CD4-positive, alpha-beta T cell treated with Interleukin-17A for 1 hour (primary cell): ENCODE measurements at regions not wholly inside any gene's neighbourhood (a gene's known extent, or its start where the extent isn't known, plus 50 kb on each side); places are given as distances from the start of the nearest gene placed in this dataset.

Experiments
- DNase-seq: peaks from one replicate; pipeline ENCODE4 v3.0.0-alpha.2; 2020

DNA sequence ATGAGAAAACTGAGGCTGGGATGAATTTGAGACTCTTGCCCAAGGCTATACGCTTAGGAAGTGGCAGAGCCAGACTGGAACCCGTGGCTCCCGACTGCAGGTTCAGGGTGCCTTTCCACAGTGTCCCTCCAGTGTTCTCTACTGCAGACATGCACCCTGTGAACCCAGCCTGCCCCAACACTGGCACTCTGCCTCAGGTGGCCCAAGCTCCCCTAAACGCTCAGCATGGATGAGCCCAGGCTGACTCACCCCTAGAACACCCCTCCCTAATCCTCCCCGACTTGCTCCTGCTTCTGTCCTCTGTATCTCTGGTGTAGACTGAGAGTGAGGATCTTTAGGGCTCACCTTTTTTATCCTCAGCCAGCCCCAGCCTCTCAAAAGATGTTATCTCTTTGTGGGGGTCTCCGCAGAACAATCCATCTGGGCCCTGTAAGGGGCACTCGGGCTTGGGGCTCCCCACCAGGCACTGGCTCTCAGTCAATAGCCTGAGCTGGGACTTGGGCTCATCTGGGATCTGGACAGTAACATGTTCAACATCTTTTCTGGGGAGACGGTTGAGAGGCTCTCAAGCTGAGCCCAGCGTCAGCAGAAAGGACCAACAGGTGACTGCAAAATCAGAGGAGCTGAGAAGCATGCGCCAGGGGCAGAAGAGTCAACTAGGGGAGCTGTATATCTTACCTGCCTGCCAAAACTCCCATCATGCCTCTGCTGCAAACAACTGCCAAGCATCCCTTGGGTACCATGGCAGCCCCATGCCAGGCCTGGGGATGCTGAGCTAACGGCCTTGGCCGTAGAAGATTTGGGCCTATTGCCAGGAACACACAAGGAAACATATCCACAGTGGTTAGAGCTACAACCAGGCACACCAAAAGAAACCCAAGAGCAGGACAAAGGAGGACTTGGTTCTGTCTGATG is 176.2 kb downstream of the BUD13 start:
- no peak for DNase-seq

DNA sequence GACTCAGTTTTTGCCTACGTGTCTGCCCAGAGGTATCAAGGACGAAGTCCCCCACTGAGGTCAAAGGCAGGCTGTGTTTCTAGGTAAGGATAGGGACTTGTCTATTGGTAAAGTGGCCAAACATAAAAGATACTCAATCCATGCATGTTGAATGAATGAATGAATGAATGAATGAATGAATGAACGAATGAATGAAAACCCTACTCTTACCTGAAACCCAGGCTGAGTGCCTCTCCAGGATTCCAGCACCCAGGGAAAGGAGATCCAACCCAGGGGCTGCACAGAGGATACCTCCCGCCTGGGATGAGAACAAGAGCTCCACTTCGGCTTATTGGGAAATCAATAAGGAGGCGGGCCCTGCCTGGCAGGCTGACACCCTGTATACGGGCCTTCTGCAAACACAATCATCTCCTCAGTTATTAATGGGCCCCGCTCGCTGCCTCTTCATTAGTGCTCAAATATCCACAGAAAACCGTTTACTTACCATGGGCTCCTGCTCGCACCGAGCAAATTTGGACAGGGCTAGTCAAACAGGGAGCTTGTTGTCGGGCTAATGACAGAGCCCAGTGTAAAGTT is 177.4 kb downstream of the BUD13 start:
- DNase-seq = no peak

DNA sequence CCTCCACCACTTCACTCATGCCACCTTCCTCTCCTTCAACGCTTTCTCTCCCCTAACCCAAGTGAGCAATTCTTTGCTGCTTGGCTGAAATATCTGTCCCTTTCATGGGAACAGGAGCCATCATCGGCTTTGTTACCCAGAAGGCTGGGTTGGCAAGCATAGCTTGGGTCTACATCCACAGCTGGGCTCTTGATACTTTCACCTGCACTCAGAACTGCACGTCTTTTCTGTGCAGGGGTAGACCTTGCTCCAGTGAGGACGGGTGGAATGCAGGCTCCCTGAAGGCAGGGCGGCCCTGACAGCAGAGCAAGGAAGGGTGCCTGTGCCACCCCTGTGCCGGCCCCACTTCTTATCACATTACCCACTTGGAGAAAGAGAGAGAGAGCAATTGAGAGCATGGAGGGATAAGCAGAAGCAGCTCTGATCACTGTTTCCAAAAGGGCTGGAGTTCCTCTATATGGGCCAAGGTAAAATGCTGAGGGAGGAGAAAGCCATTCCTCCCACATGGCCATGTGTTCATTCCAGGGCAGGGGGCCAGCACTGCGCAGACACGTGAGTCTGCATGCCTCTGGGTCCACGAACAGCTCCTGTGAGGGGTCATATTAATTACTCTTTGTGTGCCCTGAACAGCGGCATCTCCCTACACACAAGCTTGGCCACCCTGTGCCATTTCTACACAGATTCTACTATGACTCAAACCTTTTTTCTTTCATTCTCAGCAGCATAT is 181.8 kb downstream of the BUD13 start:
- DNase-seq = no peak

DNA sequence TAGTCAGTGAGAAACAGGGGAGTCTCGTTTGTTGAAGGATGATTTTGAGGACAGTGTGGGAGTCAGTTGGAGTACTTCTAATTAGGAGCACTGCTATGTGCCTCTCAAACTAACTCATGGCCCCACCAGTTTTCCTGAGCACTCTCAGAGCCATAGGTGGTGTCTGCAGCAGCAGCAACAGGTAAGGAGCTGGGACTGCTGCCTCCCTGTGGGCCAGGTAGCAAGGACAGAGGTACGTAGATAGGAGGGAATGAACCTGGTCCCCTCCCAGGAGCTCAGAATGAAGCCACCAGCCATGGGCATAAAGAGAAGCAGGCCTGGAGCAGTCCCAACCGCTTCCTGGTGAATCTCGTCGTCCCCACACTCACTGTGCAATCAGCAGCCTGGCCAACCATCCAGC is 183.4 kb downstream of the BUD13 start:
- DNase-seq = no peak

DNA sequence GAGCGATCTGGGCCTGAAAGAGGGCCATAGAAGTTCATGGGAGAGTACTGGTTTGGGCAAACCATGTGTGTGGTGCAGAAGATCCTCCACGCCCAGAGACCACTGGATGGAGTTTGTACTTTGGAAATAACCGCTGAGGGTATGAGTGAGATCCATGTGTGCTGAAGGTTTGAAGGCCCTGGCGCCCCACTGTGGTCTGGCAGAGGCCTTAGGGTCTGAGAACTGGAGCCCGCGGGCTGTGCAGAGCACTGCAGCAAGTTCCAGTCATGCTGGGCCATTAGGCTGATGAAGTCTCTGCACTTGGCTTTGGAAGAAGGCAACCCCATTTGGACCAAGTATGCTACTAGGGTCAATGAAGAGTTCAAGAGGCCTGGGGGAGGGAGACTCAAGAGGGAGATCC is 186.4 kb downstream of the BUD13 start:
- no peak for DNase-seq

DNA sequence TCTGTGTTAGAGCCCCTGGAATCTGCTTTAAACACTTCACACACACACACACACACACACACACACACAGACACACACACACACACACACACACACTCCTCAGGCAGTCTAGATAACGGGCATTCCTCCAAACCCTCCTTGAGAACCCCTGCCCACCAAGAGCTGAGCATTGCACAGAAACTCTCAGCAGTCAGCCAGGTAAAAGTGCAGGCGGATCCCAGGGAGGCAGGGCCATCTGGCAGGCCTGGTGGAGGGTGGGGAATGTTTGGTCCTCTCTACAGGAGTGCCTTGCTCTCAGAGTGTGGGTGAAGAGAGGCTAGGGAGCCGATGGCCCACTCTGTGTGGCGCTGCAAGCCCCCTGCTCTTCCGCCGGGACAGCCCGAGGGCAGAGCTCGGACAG is 190.2 kb downstream of the BUD13 start:
- DNase-seq = no peak

DNA sequence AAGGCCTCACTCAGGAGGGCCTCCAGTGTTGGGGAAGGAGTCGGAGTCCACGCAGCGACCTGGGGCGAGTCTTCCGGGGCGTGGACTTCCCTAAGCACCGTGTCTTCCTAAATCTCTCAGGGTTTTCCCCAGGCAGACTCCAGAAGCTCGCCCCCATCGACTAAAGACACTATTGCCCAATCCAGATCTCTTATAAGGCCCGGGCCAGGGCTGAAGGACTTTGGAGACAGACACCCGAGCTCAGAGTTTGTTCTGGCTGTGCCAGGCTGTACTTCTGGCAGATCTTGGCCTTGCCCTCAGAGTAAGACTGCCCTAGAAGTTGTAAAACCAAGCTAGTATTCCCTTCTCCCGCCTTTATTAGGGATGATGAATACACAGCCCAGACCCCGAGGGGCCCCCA is 191.4 kb downstream of the BUD13 start:
- no peak for DNase-seq

DNA sequence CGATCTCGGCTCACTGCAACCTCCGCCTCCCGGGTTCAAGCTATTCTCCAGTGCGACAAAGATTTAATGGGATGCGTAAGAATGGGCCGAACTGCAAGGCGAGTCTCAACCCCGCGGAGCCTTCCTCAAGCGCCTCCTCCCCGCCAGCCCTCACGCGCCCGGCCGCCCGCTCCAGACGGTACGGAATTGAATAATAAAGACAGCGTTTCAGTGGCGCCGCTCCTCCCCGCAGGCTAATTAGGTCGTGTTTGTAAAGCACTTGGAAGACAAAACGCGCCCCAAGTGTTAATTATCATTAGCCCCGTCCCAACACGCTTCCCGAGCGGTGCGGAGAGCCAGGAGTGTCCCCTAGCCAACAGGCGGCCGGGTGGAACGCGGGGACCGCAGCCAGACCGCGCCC is 192.0 kb downstream of the BUD13 start:
- no peak for DNase-seq

DNA sequence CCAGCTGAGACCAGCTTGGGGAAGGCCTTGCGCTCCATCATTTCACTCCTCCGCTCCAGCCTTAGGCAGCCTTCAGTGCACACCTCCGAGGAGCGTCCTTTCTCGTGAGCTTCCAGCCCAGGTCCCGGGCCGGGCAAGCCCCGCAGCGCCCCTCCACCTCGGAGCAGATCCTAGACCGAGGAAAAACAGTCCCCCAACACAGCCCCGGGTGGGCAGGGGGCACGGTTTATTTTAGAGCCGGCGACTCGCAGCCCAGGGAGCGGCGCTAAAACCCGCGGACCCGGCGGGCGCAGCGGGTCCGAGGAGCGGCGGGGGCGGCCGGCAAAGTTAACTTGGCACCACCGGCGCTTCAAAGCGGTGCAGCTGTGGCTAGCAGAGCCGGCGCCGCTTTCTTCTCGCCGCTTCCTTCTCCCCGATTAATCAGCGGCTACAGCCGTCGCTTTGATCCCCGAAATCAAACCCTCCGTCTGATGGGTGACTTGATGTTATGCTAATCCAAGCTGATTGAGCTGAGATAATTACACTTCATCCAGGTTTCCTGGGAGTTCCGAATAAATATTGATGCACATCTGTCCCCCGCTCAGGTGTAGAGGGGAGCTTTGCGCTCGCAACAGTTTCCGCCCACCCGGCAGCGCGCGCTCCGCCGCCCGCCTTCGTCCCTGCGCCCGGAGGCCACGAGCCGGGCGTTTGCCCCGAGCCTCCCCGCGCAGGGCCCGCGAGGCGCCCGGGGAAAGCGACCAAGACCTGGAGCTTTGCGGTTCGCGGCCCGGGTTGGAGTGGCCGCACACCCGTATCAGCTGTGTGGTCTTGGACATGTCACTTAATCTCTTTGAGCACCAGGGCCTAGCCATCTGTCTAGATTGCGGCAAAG is 192.7 kb downstream of the BUD13 start:
- DNase-seq = no peak

DNA sequence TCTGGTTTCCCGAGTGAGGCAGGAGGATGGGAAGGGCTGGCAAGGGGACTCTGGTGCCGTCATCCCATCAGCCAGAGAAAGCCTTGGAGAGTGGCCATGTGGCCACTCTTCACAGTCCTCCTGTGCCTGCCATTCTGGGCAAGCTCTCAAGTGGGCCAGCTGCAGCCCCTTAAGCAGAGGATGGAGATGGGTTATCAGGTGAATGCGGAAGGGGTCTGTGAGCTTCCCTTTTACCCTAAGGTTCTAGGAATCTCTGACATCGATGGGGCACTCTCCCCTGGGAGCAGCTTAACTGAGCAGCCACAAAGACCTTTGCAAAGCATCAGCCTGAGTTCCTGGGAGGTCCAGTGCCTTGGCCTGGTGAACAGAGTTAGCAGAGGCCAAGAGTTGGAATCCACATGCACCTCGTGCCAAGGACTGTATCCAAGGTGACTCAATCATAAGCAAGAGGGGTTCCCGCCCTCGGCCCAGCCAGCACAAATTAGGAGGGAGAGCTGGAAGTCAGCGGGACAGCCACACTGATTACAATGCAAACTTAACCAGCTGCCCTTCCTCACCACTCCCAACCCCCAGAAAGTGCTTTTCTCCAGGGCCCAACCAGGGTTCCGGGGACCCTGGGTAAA is 193.6 kb downstream of the BUD13 start:
- DNase-seq = no peak

DNA sequence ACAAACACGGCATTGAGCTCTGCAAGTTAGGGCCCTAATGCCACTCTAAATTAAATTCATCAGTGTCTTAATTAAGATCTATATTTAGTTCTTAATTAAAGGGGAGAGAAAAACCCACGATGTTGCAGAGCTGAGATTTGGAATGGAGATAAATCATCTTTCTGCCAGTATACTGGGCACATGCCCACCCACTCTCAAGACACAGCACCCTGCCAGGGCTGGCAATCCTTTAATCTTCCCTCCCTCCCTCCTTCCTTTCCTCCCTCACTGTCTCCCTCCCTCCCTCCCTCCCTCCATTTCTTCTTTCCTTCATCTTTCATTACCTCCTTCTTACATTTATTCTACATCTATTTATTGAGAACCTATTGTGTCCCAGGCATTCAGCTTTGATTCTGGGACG is 194.8 kb downstream of the BUD13 start:
- DNase-seq = no peak

DNA sequence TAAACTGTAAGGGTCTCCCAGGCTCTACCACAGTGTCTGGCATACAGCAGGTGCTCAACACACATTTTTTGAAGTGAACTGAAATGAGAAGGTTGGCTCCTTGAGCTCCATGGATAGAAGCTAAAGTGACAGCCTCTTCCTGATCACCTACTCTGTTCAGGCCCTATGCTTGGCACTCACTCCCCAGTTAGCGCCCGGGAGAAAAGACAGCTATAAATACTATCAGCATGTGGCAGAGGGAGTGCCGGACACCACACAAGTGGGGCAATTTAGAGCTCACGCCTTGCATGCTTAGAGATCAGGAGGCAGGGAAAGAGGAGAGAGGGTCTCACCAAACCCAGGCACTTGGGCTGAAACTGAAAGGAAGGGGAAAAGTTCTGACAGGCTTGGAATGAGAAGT is 195.5 kb downstream of the BUD13 start:
- no peak for DNase-seq

DNA sequence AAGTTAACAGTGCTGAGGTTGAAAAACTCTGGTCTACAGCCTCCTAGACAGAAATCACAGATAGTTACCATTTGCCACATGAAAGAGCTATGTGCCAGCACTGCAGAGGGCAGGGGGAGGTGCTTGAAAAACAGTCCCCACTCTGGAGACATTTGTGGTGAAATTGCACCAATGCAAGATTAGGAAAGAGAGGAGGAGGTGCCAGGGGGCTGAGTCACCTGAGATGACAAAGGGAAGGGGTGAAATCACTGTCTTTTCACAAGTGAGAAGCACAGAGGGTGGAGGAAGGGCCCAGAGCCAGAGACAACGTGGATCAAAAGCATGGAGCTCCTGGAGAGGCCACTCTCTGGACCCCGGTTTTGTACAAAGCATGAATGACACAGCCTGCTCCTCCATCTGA is 196.3 kb downstream of the BUD13 start:
- DNase-seq = no peak

DNA sequence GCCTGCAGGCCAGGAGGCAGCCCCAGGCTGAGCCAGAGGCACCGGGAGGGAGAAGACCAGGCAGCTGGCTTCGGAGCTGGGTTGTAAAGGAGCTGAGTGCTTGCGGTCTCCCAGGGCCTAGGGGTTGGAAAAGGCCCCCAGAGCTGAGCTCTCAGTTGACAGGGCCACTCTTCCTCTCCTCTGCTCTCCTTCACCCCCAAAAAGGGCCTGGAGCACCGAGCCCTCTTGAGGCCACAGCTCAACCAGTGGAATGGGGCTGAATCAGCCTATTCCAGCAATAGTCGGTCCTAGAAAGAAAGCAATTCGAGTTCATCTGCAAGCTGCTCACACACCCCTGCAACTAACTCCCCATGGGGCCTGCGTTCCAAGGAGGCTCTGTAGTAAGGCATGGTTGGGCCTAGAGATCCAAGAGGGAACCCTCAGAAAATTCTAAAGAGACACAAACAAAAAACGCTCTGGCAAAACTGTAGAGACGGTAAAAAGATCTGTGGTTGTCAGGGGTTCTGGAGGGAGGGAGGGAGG is 205.0 kb downstream of the BUD13 start:
- no peak for DNase-seq

DNA sequence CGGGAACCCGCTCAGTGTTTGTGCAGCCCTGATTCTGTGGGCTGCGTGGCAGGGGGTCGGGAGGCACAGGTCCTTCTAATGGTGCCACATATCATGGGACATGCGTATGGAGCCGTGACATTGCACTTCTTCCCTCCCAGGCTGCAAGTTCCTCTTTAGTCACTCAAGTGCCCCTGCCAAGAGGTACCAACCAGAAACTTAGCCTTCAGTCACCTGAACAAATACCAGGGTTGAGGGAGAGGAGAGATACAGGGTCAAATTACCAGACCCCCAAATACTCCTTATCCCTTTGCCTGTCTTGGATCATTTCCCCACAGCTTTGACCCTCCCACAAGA is 209.1 kb downstream of the BUD13 start:
- no peak for DNase-seq

DNA sequence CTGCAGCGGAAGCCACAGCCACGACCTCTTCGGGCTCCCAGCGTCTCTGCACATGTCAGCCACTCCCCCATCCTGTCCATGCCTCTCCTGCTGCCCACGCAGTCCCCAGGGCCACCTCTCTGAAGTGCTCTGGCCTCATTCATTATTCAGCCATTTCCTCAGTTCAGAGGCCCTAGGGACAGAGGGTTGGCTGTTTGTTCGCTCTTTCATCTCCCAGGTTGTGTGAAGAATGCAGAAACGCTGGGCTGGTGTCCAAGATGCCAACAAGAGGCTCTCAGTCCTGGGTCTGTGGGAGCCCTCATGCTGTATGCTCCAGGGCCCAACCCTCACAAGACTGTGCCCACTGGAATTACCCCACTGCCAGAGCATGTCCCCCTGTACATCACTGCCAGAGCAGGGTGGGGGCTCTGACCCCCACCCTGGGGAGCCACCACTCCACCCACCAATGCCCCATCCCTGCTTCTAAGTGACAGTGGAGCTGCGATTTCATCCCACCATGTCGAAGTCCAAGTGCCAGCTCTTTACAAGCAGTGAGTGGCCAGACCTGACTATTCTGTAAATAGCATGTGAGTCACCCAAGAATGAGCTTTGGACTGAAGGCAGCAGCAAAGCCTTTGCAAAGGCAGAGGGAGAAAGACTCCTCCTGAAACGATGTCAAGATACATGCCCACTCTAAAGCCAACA is 209.6 kb downstream of the BUD13 start:
- DNase-seq = no peak

DNA sequence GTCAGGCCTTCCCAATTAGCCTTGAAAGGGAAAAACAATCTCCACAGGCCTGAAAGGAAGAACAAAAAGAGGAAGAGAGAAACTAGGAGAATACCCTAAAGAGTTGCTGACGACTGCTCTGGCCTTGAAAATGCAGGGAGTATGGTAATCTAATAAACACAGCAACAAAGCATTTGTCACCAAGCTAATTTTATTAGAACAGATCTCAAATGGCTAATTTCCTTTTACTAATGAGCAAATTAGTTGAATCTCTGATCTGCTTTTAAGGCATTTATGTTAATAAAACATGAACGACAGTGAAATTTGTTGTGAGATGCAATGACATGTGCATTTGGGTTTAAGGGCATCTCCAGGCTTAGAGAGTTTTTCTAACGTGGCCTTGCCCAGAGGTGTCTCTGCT is 212.2 kb downstream of the BUD13 start:
- no peak for DNase-seq

DNA sequence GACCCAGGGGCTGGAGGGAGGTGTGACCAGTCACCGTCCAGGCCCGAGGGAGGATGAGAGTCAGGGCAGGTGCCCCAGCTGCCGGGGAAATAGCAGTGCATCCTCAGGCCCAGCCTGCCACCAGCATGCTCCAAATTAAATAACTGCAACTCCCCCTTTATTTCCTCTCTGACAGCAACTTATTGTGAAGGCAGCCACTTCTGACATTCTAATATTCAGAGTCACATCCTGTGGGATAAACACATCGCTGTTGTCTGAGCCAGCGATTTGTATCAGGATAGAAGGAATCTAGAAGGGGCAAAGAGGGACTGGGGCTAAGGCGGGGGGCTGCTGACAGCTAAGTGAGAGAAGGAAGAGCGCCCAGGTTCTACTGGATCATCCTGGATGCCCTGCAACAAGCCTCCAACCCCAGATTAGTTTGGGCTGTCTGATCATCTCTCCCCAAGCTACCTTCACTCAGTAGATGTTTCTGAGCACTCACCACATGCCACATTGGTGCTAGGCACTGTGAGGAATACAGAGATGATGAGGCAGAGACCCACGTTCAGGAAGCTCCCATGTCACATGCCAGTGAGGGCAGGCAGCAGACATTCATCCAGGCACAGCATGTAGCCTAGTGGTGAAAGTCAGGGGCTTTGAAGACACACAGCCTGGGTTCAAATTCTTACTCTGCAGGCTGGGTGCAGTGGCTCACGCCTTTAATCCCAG is 214.1 kb downstream of the BUD13 start:
- DNase-seq = no peak

DNA sequence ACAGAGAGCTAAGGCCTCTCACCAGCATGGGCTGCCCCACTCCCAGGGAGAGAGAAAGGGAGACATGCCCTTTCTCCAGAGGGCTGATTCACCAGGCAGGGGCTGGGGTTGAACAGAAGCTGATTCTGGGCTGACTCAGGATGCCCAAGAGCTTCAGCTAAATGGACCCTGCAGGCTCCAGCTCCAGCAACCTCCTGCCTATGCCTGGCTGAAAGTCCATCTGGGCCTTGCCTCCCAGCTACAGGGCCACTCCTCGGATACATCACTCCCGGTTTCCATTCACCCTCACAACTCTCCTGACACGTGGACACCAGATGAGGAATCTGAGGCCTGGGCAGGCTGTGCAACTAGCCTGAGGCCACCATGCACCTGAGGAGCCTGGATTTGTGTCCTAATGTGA is 215.5 kb downstream of the BUD13 start:
- no peak for DNase-seq

DNA sequence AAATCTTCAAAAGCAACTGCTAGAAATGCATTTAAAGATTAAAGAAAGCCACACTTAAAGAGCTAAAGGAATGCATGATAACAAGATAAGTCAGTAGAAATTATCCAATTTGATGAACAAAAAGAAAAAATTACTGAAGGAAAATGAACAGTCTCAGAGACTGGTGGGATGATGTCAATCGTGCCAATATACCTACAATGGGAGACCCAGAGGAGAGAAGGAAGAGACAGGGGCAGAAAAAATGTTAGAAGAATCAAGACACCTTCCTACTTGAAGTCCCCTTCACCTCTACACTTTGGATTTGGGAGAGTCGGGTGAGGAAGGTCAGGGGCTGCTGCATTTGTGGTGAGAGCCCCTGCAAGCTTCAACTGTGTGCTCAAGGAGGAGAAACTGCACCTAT is 216.3 kb downstream of the BUD13 start:
- DNase-seq = no peak

DNA sequence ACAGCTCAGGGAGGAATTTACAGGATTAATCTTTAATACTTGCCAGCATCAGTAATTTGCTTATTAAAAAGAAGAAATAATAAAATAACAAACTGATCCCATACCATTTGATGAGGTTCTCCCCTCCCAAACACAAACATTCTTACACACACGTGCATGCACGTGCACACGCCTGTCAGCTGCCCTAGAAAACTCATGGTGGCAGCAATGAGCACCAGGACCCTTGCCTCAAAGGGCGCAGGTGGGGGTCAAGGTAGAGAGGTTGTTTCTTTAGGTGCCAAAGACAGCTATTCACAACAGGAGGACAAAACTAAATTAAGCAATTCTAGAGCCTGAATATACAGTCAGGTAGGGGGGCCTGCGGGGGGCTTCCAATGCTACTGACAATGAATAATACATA is 219.3 kb downstream of the BUD13 start:
- DNase-seq = no peak
